Neural cell (in vitro differentiated cells): ENCODE measurements at regions not wholly inside any gene's neighbourhood (a gene's known extent, or its start where the extent isn't known, plus 50 kb on each side); places are given as distances from the start of the nearest gene placed in this dataset.

Source experiments
- EP300 ChIP-seq: fragments of 450-650 bp; conservative IDR thresholded peaks from 2 replicates; pipeline ENCODE4 v1.6.1; 2014; ENCODE audit warnings: antibody characterized with exemption, mild to moderate bottlenecking, moderate library complexity; ENCODE audit not compliant: poor library complexity, severe bottlenecking
- MXI1 ChIP-seq: fragments of 450-650 bp; conservative IDR thresholded peaks from 2 replicates; pipeline ENCODE4 v1.6.1; 2014; ENCODE audit warnings: antibody characterized with exemption, mild to moderate bottlenecking; ENCODE audit not compliant: poor library complexity, severe bottlenecking
- POLR2AphosphoS5 ChIP-seq: IDR thresholded peaks from 2 replicates; pipeline ENCODE4 v1.6.1; 2012
- RAD21 ChIP-seq: fragments of 450-650 bp; conservative IDR thresholded peaks from 2 replicates; pipeline ENCODE4 v1.6.1; 2014; ENCODE audit warnings: antibody characterized with exemption, mild to moderate bottlenecking, moderate library complexity
- SMC3 ChIP-seq: fragments of 450-650 bp; conservative IDR thresholded peaks from 2 replicates; pipeline ENCODE4 v1.6.1; 2014; ENCODE audit warnings: antibody characterized with exemption, mild to moderate bottlenecking, moderate library complexity; ENCODE audit not compliant: poor library complexity
- TAF1 ChIP-seq: IDR thresholded peaks from 2 replicates; pipeline ENCODE4 v1.6.1; 2012; ENCODE audit warnings: low read depth
- TF ChIP-seq, protein P1 (sequence below): fragments of 450-650 bp; IDR thresholded peaks from 2 replicates; pipeline ENCODE4 v1.5.1; 2014; ENCODE audit warnings: antibody characterized with exemption, mild to moderate bottlenecking, moderate library complexity; ENCODE audit not compliant: poor library complexity, severe bottlenecking
- TF ChIP-seq, protein P2 (sequence below): IDR thresholded peaks from 2 replicates; pipeline ENCODE4 v1.6.1; 2012; ENCODE audit warnings: borderline replicate concordance

DNA sequence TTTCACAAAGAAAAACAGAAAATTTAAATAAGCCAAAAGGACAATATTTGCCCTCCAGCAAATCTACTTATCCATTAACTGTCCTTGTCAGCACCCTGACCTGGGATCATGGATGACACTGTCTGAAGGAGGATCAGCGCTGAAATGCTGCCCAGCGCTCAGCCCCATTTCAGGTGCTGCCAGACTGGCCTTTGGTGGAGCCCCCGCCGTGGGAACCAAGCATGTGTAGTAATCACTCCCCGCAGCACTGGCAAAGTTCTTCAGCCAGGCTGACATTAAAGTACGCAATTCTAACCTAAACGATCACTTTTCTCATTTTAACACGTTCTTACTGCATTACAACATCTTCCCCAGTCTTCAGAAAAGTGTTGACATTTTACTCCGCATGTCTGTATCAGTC is 108.6 kb upstream of the GPC1 start:
- TF ChIP-seq MXI1 (no peak), TAF1 (no peak), POLR2AphosphoS5 (no peak), RAD21 (no peak), EP300 (no peak), SMC3 (no peak)
- TF ChIP-seq, protein P1, sequence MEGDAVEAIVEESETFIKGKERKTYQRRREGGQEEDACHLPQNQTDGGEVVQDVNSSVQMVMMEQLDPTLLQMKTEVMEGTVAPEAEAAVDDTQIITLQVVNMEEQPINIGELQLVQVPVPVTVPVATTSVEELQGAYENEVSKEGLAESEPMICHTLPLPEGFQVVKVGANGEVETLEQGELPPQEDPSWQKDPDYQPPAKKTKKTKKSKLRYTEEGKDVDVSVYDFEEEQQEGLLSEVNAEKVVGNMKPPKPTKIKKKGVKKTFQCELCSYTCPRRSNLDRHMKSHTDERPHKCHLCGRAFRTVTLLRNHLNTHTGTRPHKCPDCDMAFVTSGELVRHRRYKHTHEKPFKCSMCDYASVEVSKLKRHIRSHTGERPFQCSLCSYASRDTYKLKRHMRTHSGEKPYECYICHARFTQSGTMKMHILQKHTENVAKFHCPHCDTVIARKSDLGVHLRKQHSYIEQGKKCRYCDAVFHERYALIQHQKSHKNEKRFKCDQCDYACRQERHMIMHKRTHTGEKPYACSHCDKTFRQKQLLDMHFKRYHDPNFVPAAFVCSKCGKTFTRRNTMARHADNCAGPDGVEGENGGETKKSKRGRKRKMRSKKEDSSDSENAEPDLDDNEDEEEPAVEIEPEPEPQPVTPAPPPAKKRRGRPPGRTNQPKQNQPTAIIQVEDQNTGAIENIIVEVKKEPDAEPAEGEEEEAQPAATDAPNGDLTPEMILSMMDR, result no peak
- TF ChIP-seq, protein P2, sequence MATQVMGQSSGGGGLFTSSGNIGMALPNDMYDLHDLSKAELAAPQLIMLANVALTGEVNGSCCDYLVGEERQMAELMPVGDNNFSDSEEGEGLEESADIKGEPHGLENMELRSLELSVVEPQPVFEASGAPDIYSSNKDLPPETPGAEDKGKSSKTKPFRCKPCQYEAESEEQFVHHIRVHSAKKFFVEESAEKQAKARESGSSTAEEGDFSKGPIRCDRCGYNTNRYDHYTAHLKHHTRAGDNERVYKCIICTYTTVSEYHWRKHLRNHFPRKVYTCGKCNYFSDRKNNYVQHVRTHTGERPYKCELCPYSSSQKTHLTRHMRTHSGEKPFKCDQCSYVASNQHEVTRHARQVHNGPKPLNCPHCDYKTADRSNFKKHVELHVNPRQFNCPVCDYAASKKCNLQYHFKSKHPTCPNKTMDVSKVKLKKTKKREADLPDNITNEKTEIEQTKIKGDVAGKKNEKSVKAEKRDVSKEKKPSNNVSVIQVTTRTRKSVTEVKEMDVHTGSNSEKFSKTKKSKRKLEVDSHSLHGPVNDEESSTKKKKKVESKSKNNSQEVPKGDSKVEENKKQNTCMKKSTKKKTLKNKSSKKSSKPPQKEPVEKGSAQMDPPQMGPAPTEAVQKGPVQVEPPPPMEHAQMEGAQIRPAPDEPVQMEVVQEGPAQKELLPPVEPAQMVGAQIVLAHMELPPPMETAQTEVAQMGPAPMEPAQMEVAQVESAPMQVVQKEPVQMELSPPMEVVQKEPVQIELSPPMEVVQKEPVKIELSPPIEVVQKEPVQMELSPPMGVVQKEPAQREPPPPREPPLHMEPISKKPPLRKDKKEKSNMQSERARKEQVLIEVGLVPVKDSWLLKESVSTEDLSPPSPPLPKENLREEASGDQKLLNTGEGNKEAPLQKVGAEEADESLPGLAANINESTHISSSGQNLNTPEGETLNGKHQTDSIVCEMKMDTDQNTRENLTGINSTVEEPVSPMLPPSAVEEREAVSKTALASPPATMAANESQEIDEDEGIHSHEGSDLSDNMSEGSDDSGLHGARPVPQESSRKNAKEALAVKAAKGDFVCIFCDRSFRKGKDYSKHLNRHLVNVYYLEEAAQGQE, result no peak
